ENCODE measurements at regions not wholly inside any gene's neighbourhood (a gene's known extent, or its start where the extent isn't known, plus 50 kb on each side); places are given as distances from the start of the nearest gene placed in this dataset.

GRCh38 chr2:12549641-12550040, 167.1 kb upstream of the TRIB2 start:
- WGBS (ENCODE audit: insufficient coverage, low coverage, low lambda C conversion rate, missing lambda C conversion rate), result 65% methylated on average over 2 of the region's 2 CpGs
- Histone ChIP-seq H3K36me3 (no peaks in the 10 kb centered on the region), H3K9me3 (no peaks in the 10 kb centered on the region), H3K27me3 (no peaks in the 10 kb centered on the region), H3K27ac (no peak overlapping the region), H3K4me1 (no peaks in the 10 kb centered on the region), H3K4me3 (no peak overlapping the region)
- ATAC-seq (no peak), DNase-seq (no peak)
- TF ChIP-seq CTCF (IDR thresholded peaks at IDR 0.05) (no peak), POLR2A (IDR thresholded peaks at IDR 0.05) (no peak)
- intact Hi-C loops (cut with DNase I), result no loop called here

GRCh38 chr2:12552092-12552491, 164.6 kb upstream of the TRIB2 start:
- intact Hi-C loops (cut with DNase I), result no loop called here
- ATAC-seq (no peak), DNase-seq (no peak)
- H3K27ac ChIP-seq, result no peak overlapping the region
- no peaks in the 10 kb centered on the region for H3K36me3 ChIP-seq
- no peaks in the 10 kb centered on the region for H3K4me1 ChIP-seq
- H3K27me3 ChIP-seq, result no peaks in the 10 kb centered on the region
- TF ChIP-seq CTCF (IDR thresholded peaks at IDR 0.05), result no peak
- TF ChIP-seq POLR2A (IDR thresholded peaks at IDR 0.05), result no peak
- H3K4me3 ChIP-seq, result no peak overlapping the region
- no peaks in the 10 kb centered on the region for H3K9me3 ChIP-seq
- WGBS (ENCODE audit: insufficient coverage, low coverage, low lambda C conversion rate, missing lambda C conversion rate), result 74% methylated on average over 7 of the region's 7 CpGs

- no peak for ATAC-seq
- H3K27ac ChIP-seq, result no peak overlapping the region
These were observed 162.3 kb upstream of the TRIB2 start for GRCh38 chr2:12554224-12555011.

DNA sequence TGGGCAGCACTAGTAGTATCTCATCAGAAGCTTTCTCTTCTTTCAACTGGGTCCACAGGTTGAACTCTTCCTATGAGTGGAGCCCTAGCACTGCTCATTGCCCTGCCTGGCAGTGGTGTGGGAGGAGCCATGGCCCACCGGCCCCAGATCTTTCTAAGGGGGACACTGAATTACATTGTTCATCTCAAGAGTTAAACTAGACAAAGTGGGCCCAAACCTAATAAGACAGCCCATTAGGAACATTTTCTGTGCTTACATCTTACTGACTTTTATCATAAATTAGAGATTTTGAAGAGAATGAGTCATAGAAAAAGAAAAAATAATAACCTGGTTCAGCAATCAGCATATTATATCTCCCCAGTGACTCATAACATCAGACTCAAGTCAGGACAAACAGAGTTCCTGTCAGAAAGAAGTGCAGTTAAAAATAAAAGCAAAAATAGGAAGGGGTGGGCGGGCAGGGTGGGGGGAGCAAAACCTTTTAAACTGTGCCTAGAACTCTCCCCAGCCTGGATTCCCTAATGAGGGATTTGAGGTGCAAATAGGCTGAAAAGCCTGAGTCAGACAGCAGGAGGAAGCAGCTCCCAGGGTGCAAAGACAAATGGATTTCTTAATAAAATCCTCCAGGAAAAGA, 161.6 kb upstream of the TRIB2 start:
- DNase-seq, result no peak

More at GRCh38 chr2:12554224-12555011, 162.3 kb upstream of the TRIB2 start:
- no peaks in the 10 kb centered on the region for H3K27me3 ChIP-seq
- no peaks in the 10 kb centered on the region for H3K9me3 ChIP-seq
- no peak overlapping the region for H3K4me3 ChIP-seq
- WGBS (ENCODE audit: insufficient coverage, low coverage, low lambda C conversion rate, missing lambda C conversion rate), result 74% methylated on average over 11 of the region's 12 CpGs
- no peak for DNase-seq
- H3K4me1 ChIP-seq, result no peaks in the 10 kb centered on the region
- intact Hi-C loops (cut with DNase I), result no loop called here
- H3K36me3 ChIP-seq, result no peaks in the 10 kb centered on the region
- TF ChIP-seq CTCF (IDR thresholded peaks at IDR 0.05) (no peak), POLR2A (IDR thresholded peaks at IDR 0.05) (no peak)

More for the DNA sequence above, 161.6 kb upstream of the TRIB2 start:
- H3K36me3 ChIP-seq, result no peaks in the 10 kb centered on the region
- TF ChIP-seq POLR2A (IDR thresholded peaks at IDR 0.05), result no peak
- no peak for TF ChIP-seq CTCF (IDR thresholded peaks at IDR 0.05)
- H3K27ac ChIP-seq, result no peak overlapping the region
- WGBS (ENCODE audit: insufficient coverage, low coverage, low lambda C conversion rate, missing lambda C conversion rate), result 38% methylated on average over 2 of the region's 2 CpGs
- ATAC-seq, result peak in 2 of 4 donors; percentile 41 to 55
- no peaks in the 10 kb centered on the region for H3K9me3 ChIP-seq
- intact Hi-C loops (cut with DNase I), result no loop called here
- H3K4me3 ChIP-seq, result no peak overlapping the region
- no peaks in the 10 kb centered on the region for H3K4me1 ChIP-seq
- H3K27me3 ChIP-seq, result no peaks in the 10 kb centered on the region

All from right lobe of liver (tissue), 6 donors.